Liver (tissue), 8 donors: ENCODE measurements at regions not wholly inside any gene's neighbourhood (a gene's known extent, or its start where the extent isn't known, plus 50 kb on each side); places are given as distances from the start of the nearest gene placed in this dataset.

Source experiments
- DNase-seq: peaks from one replicate; pipeline ENCODE4 v3.0.0-alpha.2; 2017; ENCODE audit warnings: low spot score
- H3K27ac ChIP-seq, 2 donors: one replicate each; pipeline ENCODE4 v1.7.0; 2013; ENCODE audit warnings: inconsistent platforms in 2 of 2, low read length in 2 of 2, control low read depth in 1 of 2, low read depth in 1 of 2, mild to moderate bottlenecking in 1 of 2
- H3K27me3 ChIP-seq, 4 donors: one replicate each; pipeline versions ENCODE4 v1.6.1 to v1.7.0; 2013; ENCODE audit warnings: low read length in 3 of 4, inconsistent platforms in 1 of 4, mild to moderate bottlenecking in 1 of 4, moderate library complexity in 1 of 4; ENCODE audit not compliant: control insufficient read depth in 4 of 4, insufficient read depth in 4 of 4
- H3K36me3 ChIP-seq, 4 donors: one replicate each; pipeline versions ENCODE4 v1.6.1 to v1.7.0; 2013; ENCODE audit warnings: low read length in 3 of 4, mild to moderate bottlenecking in 3 of 4, low read depth in 1 of 4, moderate library complexity in 1 of 4; ENCODE audit not compliant: control insufficient read depth in 4 of 4, insufficient read depth in 3 of 4
- H3K4me1 ChIP-seq, 4 donors: one replicate each; pipeline versions ENCODE4 v1.6.1 to v1.7.0; 2013; ENCODE audit warnings: low read length in 3 of 4, mild to moderate bottlenecking in 3 of 4, moderate library complexity in 1 of 4; ENCODE audit not compliant: control insufficient read depth in 4 of 4, insufficient read depth in 4 of 4
- H3K4me3 ChIP-seq, 3 donors: one replicate each; pipeline versions ENCODE4 v1.6.1 to v1.7.0; 2013; ENCODE audit warnings: low read length in 3 of 3, control low read depth in 1 of 3, low read depth in 1 of 3, mild to moderate bottlenecking in 1 of 3
- H3K9ac ChIP-seq, 2 donors: one replicate each; pipeline ENCODE4 v1.7.0; 2013; ENCODE audit warnings: low read length in 2 of 2, mild to moderate bottlenecking in 2 of 2, moderate library complexity in 2 of 2, control low read depth in 1 of 2, low read depth in 1 of 2
- H3K9me3 ChIP-seq, 4 donors: one replicate each; pipeline versions ENCODE4 v1.6.1 to v1.7.0; 2013; ENCODE audit warnings: low read length in 3 of 4; ENCODE audit not compliant: control insufficient read depth in 4 of 4
- EGR1 ChIP-seq, 2 donors: IDR thresholded peaks; 2 replicates each; pipeline ENCODE4 v1.6.1; 2016 to 2018; ENCODE audit warnings: antibody characterized with exemption in 2 of 2, low read depth in 2 of 2
- FOXA1 ChIP-seq: IDR thresholded peaks from 2 replicates; pipeline ENCODE4 v1.6.1; 2016; ENCODE audit warnings: antibody characterized with exemption
- FOXA2 ChIP-seq: IDR thresholded peaks from 2 replicates; pipeline ENCODE4 v1.6.1; 2016; ENCODE audit warnings: antibody characterized with exemption
- GABPA ChIP-seq, 2 donors: IDR thresholded peaks in 1 of 2; conservative IDR thresholded peaks in 1 of 2; 2 replicates each; pipeline ENCODE4 v1.6.1; 2016; ENCODE audit warnings: antibody characterized with exemption in 2 of 2, mild to moderate bottlenecking in 1 of 2, moderate library complexity in 1 of 2
- HNF4A ChIP-seq, 2 donors: conservative IDR thresholded peaks; 2 replicates each; pipeline ENCODE4 v1.6.1; 2016; ENCODE audit warnings: antibody characterized with exemption in 2 of 2, mild to moderate bottlenecking in 2 of 2
- HNF4G ChIP-seq: IDR thresholded peaks from 2 replicates; pipeline ENCODE4 v1.6.1; 2016; ENCODE audit warnings: antibody characterized with exemption
- JUND ChIP-seq, 2 donors: IDR thresholded peaks; 2 replicates each; pipeline ENCODE4 v1.6.1; 2016; ENCODE audit warnings: antibody characterized with exemption in 2 of 2
- NR2F2 ChIP-seq: IDR thresholded peaks from 2 replicates; pipeline ENCODE4 v1.6.1; 2016; ENCODE audit warnings: antibody characterized with exemption
- RAD21 ChIP-seq, 2 donors: IDR thresholded peaks; 2 replicates each; pipeline ENCODE4 v1.6.1; 2016; ENCODE audit warnings: antibody characterized with exemption in 2 of 2, mild to moderate bottlenecking in 2 of 2
- RXRA ChIP-seq, 2 donors: IDR thresholded peaks; 2 replicates each; pipeline ENCODE4 v1.6.1; 2017 to 2018; ENCODE audit warnings: antibody characterized with exemption in 2 of 2, mild to moderate bottlenecking in 1 of 2
- SP1 ChIP-seq: IDR thresholded peaks from 2 replicates; pipeline ENCODE4 v1.6.1; 2018; ENCODE audit warnings: antibody characterized with exemption, mild to moderate bottlenecking
- TAF1 ChIP-seq: conservative IDR thresholded peaks from 2 replicates; pipeline ENCODE4 v1.6.1; 2016; ENCODE audit warnings: antibody characterized with exemption, mild to moderate bottlenecking
- YY1 ChIP-seq: IDR thresholded peaks from 2 replicates; pipeline ENCODE4 v1.6.1; 2016; ENCODE audit warnings: antibody characterized with exemption, mild to moderate bottlenecking
- WGBS: extraction: QIAGEN DNeasy Blood & Tissue Kit; methylation state at CpG from one replicate; pipeline ENCODE4 v1.1.7; 2013; 5-methylcytosine and 5-hydroxymethylcytosine counted together
- TF ChIP-seq, protein P1 (sequence below): fragments of 150-350 bp; IDR thresholded peaks from 2 replicates; pipeline ENCODE4 v1.5.1; 2017; ENCODE audit warnings: improper control_type of control experiment, low read depth, low read length; ENCODE audit not compliant: missing input control
- TF ChIP-seq, protein P2 (sequence below): IDR thresholded peaks from 2 replicates; pipeline ENCODE4 v1.6.1; 2016; ENCODE audit warnings: antibody characterized with exemption
- TF ChIP-seq, protein P3 (sequence below): IDR thresholded peaks from 2 replicates; pipeline ENCODE4 v1.6.1; 2016; ENCODE audit warnings: antibody characterized with exemption, mild to moderate bottlenecking
- TF ChIP-seq, protein P4 (sequence below): IDR thresholded peaks from 2 replicates; pipeline ENCODE4 v1.6.1; 2016; ENCODE audit warnings: antibody characterized with exemption
- TF ChIP-seq, protein P5 (sequence below): IDR thresholded peaks from 2 replicates; pipeline ENCODE4 v1.6.1; 2016; ENCODE audit warnings: antibody characterized with exemption
- donor health status: healthy.
- donor health status: healthy.
- donor health status: healthy.
- donor health status: healthy.
- donor health status: healthy.

DNA sequence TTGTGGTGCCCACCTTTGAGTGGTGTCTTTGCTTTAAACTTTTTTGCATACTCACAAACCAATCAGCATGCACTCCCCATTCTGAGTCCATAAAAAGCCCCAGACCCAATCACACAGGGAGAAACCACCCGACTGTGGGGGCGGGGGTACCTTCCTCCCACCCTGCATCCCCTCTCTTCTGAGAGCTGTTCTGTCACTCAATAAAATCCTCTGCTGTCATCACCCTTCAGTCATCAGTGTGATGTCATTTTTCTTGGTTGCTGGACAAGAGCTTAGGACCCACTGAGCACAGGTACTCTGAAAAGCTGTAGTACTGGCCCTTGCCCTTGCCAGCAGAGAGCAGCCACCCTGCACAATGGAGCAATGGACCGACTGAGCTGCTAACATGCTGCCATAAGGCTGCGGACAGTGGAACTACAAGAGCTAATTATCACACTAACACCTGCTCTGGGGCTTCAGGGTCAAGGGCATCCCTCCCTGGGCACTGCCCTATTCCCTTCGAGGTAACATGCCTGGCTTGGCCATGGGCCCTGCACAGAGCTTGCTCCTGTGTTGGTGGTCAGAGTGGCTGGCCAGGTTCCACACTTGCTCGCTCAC is 62.9 kb upstream of the PGRMC2 start:
- no peaks in the 10 kb centered on the region for H3K27me3 ChIP-seq
- no peak for DNase-seq
- no peak overlapping the region for H3K4me3 ChIP-seq
- 86% methylated on average over 6 of the region's 6 CpGs for WGBS
- H3K4me1 ChIP-seq: peaks cover 2 to 28% (median 13%) of the 10 kb centered on the region in 4 donors
- H3K9me3 ChIP-seq: no peaks in the 10 kb centered on the region
- TF ChIP-seq YY1 (no peak), FOXA2 (no peak)
- TF ChIP-seq, protein P1, sequence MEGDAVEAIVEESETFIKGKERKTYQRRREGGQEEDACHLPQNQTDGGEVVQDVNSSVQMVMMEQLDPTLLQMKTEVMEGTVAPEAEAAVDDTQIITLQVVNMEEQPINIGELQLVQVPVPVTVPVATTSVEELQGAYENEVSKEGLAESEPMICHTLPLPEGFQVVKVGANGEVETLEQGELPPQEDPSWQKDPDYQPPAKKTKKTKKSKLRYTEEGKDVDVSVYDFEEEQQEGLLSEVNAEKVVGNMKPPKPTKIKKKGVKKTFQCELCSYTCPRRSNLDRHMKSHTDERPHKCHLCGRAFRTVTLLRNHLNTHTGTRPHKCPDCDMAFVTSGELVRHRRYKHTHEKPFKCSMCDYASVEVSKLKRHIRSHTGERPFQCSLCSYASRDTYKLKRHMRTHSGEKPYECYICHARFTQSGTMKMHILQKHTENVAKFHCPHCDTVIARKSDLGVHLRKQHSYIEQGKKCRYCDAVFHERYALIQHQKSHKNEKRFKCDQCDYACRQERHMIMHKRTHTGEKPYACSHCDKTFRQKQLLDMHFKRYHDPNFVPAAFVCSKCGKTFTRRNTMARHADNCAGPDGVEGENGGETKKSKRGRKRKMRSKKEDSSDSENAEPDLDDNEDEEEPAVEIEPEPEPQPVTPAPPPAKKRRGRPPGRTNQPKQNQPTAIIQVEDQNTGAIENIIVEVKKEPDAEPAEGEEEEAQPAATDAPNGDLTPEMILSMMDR: no peak
- H3K9ac ChIP-seq: no peak overlapping the region
- H3K27ac ChIP-seq: no peak overlapping the region
- no peaks in the 10 kb centered on the region for H3K36me3 ChIP-seq

DNA sequence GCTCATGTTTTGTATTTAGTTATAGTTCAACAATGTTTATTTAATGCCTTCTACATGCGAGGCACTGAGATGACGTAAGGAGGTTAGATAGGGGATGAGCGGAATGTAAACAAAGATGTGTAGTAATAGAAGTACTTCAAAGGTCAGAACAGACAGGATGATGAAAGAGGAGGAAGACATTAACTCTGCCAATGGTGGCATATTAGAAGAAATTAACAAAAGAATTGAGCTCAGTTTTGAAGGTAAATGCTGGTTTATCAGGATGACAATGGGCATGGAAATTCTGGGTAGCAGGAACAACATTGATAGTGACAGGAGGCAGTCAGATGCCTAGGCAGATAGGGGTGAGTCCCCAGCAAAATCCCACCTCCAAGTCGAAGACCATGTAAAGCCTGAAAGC is 62.3 kb upstream of the PGRMC2 start:
- DNase-seq: no peak
- peak overlapping the region; percentile 1 to 37 for H3K27ac ChIP-seq
- TF ChIP-seq, protein P2, sequence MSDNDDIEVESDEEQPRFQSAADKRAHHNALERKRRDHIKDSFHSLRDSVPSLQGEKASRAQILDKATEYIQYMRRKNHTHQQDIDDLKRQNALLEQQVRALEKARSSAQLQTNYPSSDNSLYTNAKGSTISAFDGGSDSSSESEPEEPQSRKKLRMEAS: peak; percentile 68
- TF ChIP-seq TAF1: no peak
- TF ChIP-seq GABPA (IDR thresholded peaks at IDR 0.05 in 1 of 2, conservative IDR thresholded peaks at IDR 0.05 in 1 of 2): no peak
- peak; percentile 93 for TF ChIP-seq YY1
- TF ChIP-seq, protein P1: no peak
- TF ChIP-seq NR2F2: peak; percentile 65
- TF ChIP-seq SP1: peak; percentile 83
- peak; percentile 95 to 96 for TF ChIP-seq JUND (IDR thresholded peaks at IDR 0.05)
- TF ChIP-seq RXRA (IDR thresholded peaks at IDR 0.05): peak; percentile 88 to 95
- peak; percentile 69 for TF ChIP-seq HNF4G
- peak; percentile 88 to 92 for TF ChIP-seq HNF4A (conservative IDR thresholded peaks at IDR 0.05)
- TF ChIP-seq, protein P3, sequence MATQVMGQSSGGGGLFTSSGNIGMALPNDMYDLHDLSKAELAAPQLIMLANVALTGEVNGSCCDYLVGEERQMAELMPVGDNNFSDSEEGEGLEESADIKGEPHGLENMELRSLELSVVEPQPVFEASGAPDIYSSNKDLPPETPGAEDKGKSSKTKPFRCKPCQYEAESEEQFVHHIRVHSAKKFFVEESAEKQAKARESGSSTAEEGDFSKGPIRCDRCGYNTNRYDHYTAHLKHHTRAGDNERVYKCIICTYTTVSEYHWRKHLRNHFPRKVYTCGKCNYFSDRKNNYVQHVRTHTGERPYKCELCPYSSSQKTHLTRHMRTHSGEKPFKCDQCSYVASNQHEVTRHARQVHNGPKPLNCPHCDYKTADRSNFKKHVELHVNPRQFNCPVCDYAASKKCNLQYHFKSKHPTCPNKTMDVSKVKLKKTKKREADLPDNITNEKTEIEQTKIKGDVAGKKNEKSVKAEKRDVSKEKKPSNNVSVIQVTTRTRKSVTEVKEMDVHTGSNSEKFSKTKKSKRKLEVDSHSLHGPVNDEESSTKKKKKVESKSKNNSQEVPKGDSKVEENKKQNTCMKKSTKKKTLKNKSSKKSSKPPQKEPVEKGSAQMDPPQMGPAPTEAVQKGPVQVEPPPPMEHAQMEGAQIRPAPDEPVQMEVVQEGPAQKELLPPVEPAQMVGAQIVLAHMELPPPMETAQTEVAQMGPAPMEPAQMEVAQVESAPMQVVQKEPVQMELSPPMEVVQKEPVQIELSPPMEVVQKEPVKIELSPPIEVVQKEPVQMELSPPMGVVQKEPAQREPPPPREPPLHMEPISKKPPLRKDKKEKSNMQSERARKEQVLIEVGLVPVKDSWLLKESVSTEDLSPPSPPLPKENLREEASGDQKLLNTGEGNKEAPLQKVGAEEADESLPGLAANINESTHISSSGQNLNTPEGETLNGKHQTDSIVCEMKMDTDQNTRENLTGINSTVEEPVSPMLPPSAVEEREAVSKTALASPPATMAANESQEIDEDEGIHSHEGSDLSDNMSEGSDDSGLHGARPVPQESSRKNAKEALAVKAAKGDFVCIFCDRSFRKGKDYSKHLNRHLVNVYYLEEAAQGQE: peak; percentile 74
- TF ChIP-seq FOXA1: peak; percentile 99
- TF ChIP-seq, protein P4, sequence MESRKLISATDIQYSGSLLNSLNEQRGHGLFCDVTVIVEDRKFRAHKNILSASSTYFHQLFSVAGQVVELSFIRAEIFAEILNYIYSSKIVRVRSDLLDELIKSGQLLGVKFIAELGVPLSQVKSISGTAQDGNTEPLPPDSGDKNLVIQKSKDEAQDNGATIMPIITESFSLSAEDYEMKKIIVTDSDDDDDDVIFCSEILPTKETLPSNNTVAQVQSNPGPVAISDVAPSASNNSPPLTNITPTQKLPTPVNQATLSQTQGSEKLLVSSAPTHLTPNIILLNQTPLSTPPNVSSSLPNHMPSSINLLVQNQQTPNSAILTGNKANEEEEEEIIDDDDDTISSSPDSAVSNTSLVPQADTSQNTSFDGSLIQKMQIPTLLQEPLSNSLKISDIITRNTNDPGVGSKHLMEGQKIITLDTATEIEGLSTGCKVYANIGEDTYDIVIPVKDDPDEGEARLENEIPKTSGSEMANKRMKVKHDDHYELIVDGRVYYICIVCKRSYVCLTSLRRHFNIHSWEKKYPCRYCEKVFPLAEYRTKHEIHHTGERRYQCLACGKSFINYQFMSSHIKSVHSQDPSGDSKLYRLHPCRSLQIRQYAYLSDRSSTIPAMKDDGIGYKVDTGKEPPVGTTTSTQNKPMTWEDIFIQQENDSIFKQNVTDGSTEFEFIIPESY: peak; percentile 80
- TF ChIP-seq FOXA2: peak; percentile 99
- TF ChIP-seq RAD21 (IDR thresholded peaks at IDR 0.05): peak; percentile 34 to 51
- TF ChIP-seq, protein P5, sequence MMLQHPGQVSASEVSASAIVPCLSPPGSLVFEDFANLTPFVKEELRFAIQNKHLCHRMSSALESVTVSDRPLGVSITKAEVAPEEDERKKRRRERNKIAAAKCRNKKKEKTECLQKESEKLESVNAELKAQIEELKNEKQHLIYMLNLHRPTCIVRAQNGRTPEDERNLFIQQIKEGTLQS: peak; percentile 94
- TF ChIP-seq EGR1 (IDR thresholded peaks at IDR 0.05; ENCODE audit: low read depth in 2 of 2): no peak
- no peaks in the 10 kb centered on the region for H3K36me3 ChIP-seq
- no peak overlapping the region for H3K9ac ChIP-seq
- peaks cover 2 to 28% (median 12%) of the 10 kb centered on the region in 4 donors for H3K4me1 ChIP-seq
- no peaks in the 10 kb centered on the region for H3K9me3 ChIP-seq
- WGBS: 44% methylated on average over 4 of the region's 4 CpGs
- H3K4me3 ChIP-seq: no peak overlapping the region
- H3K27me3 ChIP-seq: no peaks in the 10 kb centered on the region
